ENCODE measurements at regions not wholly inside any gene's neighbourhood (a gene's known extent, or its start where the extent isn't known, plus 50 kb on each side); places are given as distances from the start of the nearest gene placed in this dataset.
A peak's percentile ranks its signal among the peaks of the same experiment; 100 is the strongest.

- Histone ChIP-seq H4K20me1 (ENCODE audit: insufficient read depth) (no peaks in the 10 kb centered on the region), H3K4me2 (ENCODE audit: low read length) (no peak overlapping the region), H3K79me2 (replicated peaks; ENCODE audit: insufficient read depth, low read length) (no peaks in the 10 kb centered on the region), H3K27me3 (ENCODE audit: insufficient read depth, low read depth, low read length) (no peaks in the 10 kb centered on the region), H3K27ac (ENCODE audit: low read length) (no peak overlapping the region), H3F3A (ENCODE audit: insufficient read depth, low read length, poor library complexity, severe bottlenecking) (no peaks in the 10 kb centered on the region), H3K9me2 (ENCODE audit: insufficient read depth, low read length) (no peaks in the 10 kb centered on the region), H2AFZ (ENCODE audit: low read depth, low read length) (no peak overlapping the region), H3K36me3 (ENCODE audit: insufficient read depth, low read length) (no peaks in the 10 kb centered on the region), H3K9me3 (ENCODE audit: low read length) (no peaks in the 10 kb centered on the region), H3K9ac (ENCODE audit: low read length) (no peak overlapping the region), H3K4me3 (ENCODE audit: low read length) (no peak overlapping the region)
- TF ChIP-seq RAD21 (conservative IDR thresholded peaks at IDR 0.05) (no peak), EP300 (conservative IDR thresholded peaks at IDR 0.05; ENCODE audit: poor library complexity, severe bottlenecking) (no peak), POLR2AphosphoS5 (IDR thresholded peaks at IDR 0.05) (no peak), SMC3 (conservative IDR thresholded peaks at IDR 0.05; ENCODE audit: poor library complexity) (no peak), EZH2 (IDR thresholded peaks at IDR 0.05; ENCODE audit: borderline replicate concordance, insufficient read depth, low read length, poor library complexity, severe bottlenecking) (no peak), TAF1 (IDR thresholded peaks at IDR 0.05; ENCODE audit: low read depth) (no peak), MXI1 (conservative IDR thresholded peaks at IDR 0.05; ENCODE audit: poor library complexity, severe bottlenecking) (no peak), REST (IDR thresholded peaks at IDR 0.05; ENCODE audit: borderline replicate concordance) (no peak), CTCF (IDR thresholded peaks at IDR 0.05; ENCODE audit: poor library complexity, severe bottlenecking) (no peak)
Observed at GRCh38 chr12:89135976-89136634, 216.2 kb downstream of the DUSP6 start.

- Histone ChIP-seq H3K27me3 (ENCODE audit: insufficient read depth, low read depth, low read length) (no peaks in the 10 kb centered on the region), H2AFZ (ENCODE audit: low read depth, low read length) (no peak overlapping the region), H3K79me2 (replicated peaks; ENCODE audit: insufficient read depth, low read length) (no peaks in the 10 kb centered on the region), H3K36me3 (ENCODE audit: insufficient read depth, low read length) (no peaks in the 10 kb centered on the region), H3K9me3 (ENCODE audit: low read length) (no peaks in the 10 kb centered on the region), H3K9ac (ENCODE audit: low read length) (no peak overlapping the region), H4K20me1 (ENCODE audit: insufficient read depth) (no peaks in the 10 kb centered on the region), H3K27ac (ENCODE audit: low read length) (peak overlapping the region; percentile 36), H3F3A (ENCODE audit: insufficient read depth, low read length, poor library complexity, severe bottlenecking) (peaks cover 7% of the 10 kb centered on the region), H3K4me2 (ENCODE audit: low read length) (no peak overlapping the region), H3K9me2 (ENCODE audit: insufficient read depth, low read length) (no peaks in the 10 kb centered on the region), H3K4me3 (ENCODE audit: low read length) (no peak overlapping the region)
- no peak for TF ChIP-seq CTCF (IDR thresholded peaks at IDR 0.05; ENCODE audit: poor library complexity, severe bottlenecking)
- TF ChIP-seq REST (IDR thresholded peaks at IDR 0.05; ENCODE audit: borderline replicate concordance): no peak
- no peak for TF ChIP-seq MXI1 (conservative IDR thresholded peaks at IDR 0.05; ENCODE audit: poor library complexity, severe bottlenecking)
- TF ChIP-seq POLR2AphosphoS5 (IDR thresholded peaks at IDR 0.05): peak; percentile 49
Observed at GRCh38 chr12:89134213-89134770, 218.0 kb downstream of the DUSP6 start.
